ENCODE measurements at regions not wholly inside any gene's neighbourhood (a gene's known extent, or its start where the extent isn't known, plus 50 kb on each side); places are given as distances from the start of the nearest gene placed in this dataset.
A peak's percentile ranks its signal among the peaks of the same experiment; 100 is the strongest.

DNA sequence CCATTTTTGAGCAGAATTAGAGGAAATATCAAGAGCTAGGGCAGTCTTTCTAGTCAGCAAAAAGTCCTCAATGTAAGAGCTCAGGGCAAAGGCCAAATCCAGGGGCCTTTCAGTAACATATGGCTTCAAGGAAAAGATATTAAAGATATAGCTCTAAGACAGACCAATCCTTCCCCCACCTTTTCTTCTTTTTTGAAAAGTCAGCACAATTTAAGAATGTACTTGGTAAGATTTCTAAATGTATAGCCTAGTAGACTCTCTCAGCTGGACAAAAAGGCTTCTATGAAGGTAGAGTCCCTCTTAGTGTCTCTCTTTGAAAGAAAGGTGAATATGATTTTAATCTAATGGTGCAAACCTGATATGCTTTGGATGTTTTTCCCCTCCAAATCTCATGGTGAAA, 515.7 kb downstream of the VRK1 start:
- peaks cover 3 to 14% (median 8%) of the 10 kb centered on the region in 3 donors for H3K9me3 Mint-ChIP-seq
- H3K27ac Mint-ChIP-seq = no peak overlapping the region
- H3K4me3 Mint-ChIP-seq = no peak overlapping the region
- no peaks in the 10 kb centered on the region for H3K36me3 Mint-ChIP-seq
- H3K4me1 Mint-ChIP-seq = peaks cover 0 to 4% (median 0%) of the 10 kb centered on the region in 3 donors
- H3K27me3 Mint-ChIP-seq = peaks cover 3% of the 10 kb centered on the region

- no peaks in the 10 kb centered on the region for H3K36me3 Mint-ChIP-seq
- peaks cover 0 to 4% (median 0%) of the 10 kb centered on the region in 3 donors for H3K4me1 Mint-ChIP-seq
- H3K9me3 Mint-ChIP-seq = peaks cover 3 to 14% (median 13%) of the 10 kb centered on the region in 3 donors
- peak overlapping the region in 1 of 3 donors; percentile 10 for H3K27ac Mint-ChIP-seq
- H3K4me3 Mint-ChIP-seq = no peak overlapping the region
- H3K27me3 Mint-ChIP-seq = no peaks in the 10 kb centered on the region
Observed at GRCh38 chr14:97315790-97316189, 518.6 kb downstream of the VRK1 start.

GRCh38 chr14:97318380-97318779, 521.2 kb downstream of the VRK1 start:
- peak overlapping the region in 1 of 4 donors; percentile 1 for H3K4me3 Mint-ChIP-seq
- H3K27ac Mint-ChIP-seq = no peak overlapping the region
- no peaks in the 10 kb centered on the region for H3K27me3 Mint-ChIP-seq
- no peaks in the 10 kb centered on the region for H3K36me3 Mint-ChIP-seq
- peaks cover 4 to 16% (median 10%) of the 10 kb centered on the region in 3 donors for H3K9me3 Mint-ChIP-seq
- no peaks in the 10 kb centered on the region for H3K4me1 Mint-ChIP-seq

- H3K27ac Mint-ChIP-seq = no peak overlapping the region
- H3K4me3 Mint-ChIP-seq = no peak overlapping the region
- H3K9me3 Mint-ChIP-seq = peaks cover 1 to 12% (median 8%) of the 10 kb centered on the region in 3 donors
- H3K4me1 Mint-ChIP-seq = no peaks in the 10 kb centered on the region
- no peaks in the 10 kb centered on the region for H3K36me3 Mint-ChIP-seq
- no peaks in the 10 kb centered on the region for H3K27me3 Mint-ChIP-seq
Observed at GRCh38 chr14:97319691-97320090, 522.5 kb downstream of the VRK1 start.

DNA sequence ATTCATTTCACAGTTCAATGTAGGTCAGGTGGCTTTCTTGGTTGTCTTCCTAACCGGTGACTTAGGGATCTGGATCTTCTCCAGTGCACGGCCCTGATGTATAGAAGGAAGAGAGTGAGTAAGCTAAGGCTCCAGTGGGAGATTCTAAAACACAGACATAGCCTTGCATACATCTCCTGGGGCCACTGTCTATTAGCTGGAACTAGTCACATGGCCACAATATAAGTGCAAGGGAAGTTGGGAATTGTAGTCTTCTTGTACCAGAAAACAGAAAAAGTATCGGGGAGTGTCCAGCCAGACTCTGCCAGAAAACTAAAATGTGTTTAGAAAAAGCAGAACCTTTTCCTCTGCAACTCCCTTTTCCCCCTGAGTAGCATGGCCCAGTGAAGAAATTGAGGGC, 531.6 kb downstream of the VRK1 start:
- H3K4me1 Mint-ChIP-seq = peaks cover 0 to 1% (median 0%) of the 10 kb centered on the region in 3 donors
- no peak overlapping the region for H3K27ac Mint-ChIP-seq
- no peak overlapping the region for H3K4me3 Mint-ChIP-seq
- H3K27me3 Mint-ChIP-seq = no peaks in the 10 kb centered on the region
- peaks cover 1% of the 10 kb centered on the region for H3K36me3 Mint-ChIP-seq
- H3K9me3 Mint-ChIP-seq = peaks cover 0 to 8% (median 3%) of the 10 kb centered on the region in 3 donors

DNA sequence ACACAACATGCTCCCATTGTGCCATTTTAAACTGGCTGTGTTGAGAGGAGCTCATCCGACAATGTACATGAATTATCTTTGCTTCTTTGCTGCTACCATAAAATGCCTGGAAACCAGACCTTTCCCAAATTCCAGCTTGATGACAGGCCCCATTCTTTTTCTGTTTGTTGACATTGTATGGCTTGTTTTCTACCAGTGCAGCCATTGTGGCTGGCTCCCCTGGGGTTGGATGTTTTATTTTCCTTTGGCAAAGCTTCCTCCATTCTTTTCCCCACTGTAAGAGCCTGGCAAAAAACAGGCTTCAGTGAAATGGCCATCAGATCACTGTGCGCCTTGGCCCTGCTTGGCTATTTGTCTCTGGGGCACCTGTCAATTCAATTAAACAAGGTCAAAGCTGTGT, 532.5 kb downstream of the VRK1 start:
- Mint-ChIP-seq H3K27me3 (no peaks in the 10 kb centered on the region), H3K9me3 (peaks cover 0 to 8% (median 3%) of the 10 kb centered on the region in 3 donors), H3K36me3 (peaks cover 1% of the 10 kb centered on the region), H3K4me1 (peaks cover 0 to 1% (median 0%) of the 10 kb centered on the region in 3 donors), H3K4me3 (no peak overlapping the region), H3K27ac (no peak overlapping the region)

DNA sequence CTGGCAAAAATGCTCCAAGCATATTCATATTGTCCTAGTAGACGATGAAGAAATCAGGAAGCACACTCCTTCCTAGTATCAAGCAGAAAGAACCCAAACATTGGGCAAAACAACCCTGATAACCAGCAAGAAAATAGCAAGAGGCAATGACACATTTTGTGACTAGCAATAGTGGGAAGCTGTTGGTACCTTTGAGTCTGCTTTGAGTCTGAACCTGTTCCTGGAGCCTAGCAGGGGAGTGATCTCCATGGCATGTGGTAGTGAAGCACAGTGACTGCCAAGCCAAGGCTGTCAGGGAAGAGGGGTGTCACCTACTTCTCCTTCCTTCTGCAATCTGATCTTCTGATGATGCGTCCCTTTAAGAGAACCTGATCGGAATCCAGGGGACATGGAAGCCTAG, 533.9 kb downstream of the VRK1 start:
- Mint-ChIP-seq H3K27ac (no peak overlapping the region), H3K36me3 (peaks cover 1% of the 10 kb centered on the region), H3K4me1 (peaks cover 0 to 2% (median 0%) of the 10 kb centered on the region in 3 donors), H3K9me3 (peaks cover 0 to 4% (median 0%) of the 10 kb centered on the region in 3 donors), H3K27me3 (no peaks in the 10 kb centered on the region), H3K4me3 (no peak overlapping the region)

GRCh38 chr14:97331526-97331925, 534.3 kb downstream of the VRK1 start:
- Mint-ChIP-seq H3K27ac (no peak overlapping the region), H3K4me1 (peaks cover 0 to 2% (median 0%) of the 10 kb centered on the region in 3 donors), H3K4me3 (peak overlapping the region in 1 of 4 donors; percentile 45), H3K27me3 (no peaks in the 10 kb centered on the region), H3K9me3 (peaks cover 0 to 4% (median 0%) of the 10 kb centered on the region in 3 donors), H3K36me3 (peaks cover 1% of the 10 kb centered on the region)

GRCh38 chr14:97336179-97336578, 539.0 kb downstream of the VRK1 start:
- no peaks in the 10 kb centered on the region for H3K36me3 Mint-ChIP-seq
- H3K9me3 Mint-ChIP-seq = peaks cover 4 to 8% (median 7%) of the 10 kb centered on the region in 3 donors
- peaks cover 0 to 2% (median 0%) of the 10 kb centered on the region in 3 donors for H3K4me1 Mint-ChIP-seq
- H3K4me3 Mint-ChIP-seq = peak overlapping the region in 1 of 4 donors; percentile 36
- no peak overlapping the region for H3K27ac Mint-ChIP-seq
- H3K27me3 Mint-ChIP-seq = no peaks in the 10 kb centered on the region

GRCh38 chr14:97336816-97337215, 539.6 kb downstream of the VRK1 start:
- H3K27me3 Mint-ChIP-seq = no peaks in the 10 kb centered on the region
- H3K4me3 Mint-ChIP-seq = no peak overlapping the region
- no peak overlapping the region for H3K27ac Mint-ChIP-seq
- peaks cover 4 to 11% (median 8%) of the 10 kb centered on the region in 3 donors for H3K9me3 Mint-ChIP-seq
- H3K36me3 Mint-ChIP-seq = no peaks in the 10 kb centered on the region
- peaks cover 0 to 2% (median 0%) of the 10 kb centered on the region in 3 donors for H3K4me1 Mint-ChIP-seq

GRCh38 chr14:97337267-97337666, 540.1 kb downstream of the VRK1 start:
- peaks cover 0 to 2% (median 0%) of the 10 kb centered on the region in 3 donors for H3K4me1 Mint-ChIP-seq
- H3K9me3 Mint-ChIP-seq = peaks cover 4 to 13% (median 10%) of the 10 kb centered on the region in 3 donors
- no peaks in the 10 kb centered on the region for H3K27me3 Mint-ChIP-seq
- no peaks in the 10 kb centered on the region for H3K36me3 Mint-ChIP-seq
- no peak overlapping the region for H3K4me3 Mint-ChIP-seq
- H3K27ac Mint-ChIP-seq = no peak overlapping the region

DNA sequence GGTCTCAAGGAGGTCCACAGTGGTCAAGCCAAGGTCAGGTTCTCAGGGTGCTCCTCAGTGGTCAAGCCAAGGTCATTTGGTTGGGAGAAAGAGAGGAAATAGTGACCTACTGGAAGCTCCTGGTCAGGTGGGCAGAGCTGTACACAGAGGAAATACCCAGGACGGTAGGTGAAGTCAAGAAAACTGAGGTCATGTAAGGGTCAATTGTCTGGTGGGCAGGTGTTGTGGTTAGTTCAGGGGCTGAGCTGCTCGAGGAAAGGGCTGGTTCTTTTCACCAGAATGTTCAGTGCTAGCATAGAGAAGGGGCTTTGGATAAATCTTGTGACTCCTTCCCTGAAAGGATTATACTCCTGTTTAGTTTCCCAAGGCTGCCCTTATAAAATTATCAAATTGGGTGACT, 540.5 kb downstream of the VRK1 start:
- H3K9me3 Mint-ChIP-seq = peaks cover 4 to 13% (median 10%) of the 10 kb centered on the region in 3 donors
- H3K27ac Mint-ChIP-seq = no peak overlapping the region
- H3K4me1 Mint-ChIP-seq = peaks cover 0 to 2% (median 0%) of the 10 kb centered on the region in 3 donors
- H3K36me3 Mint-ChIP-seq = no peaks in the 10 kb centered on the region
- no peaks in the 10 kb centered on the region for H3K27me3 Mint-ChIP-seq
- no peak overlapping the region for H3K4me3 Mint-ChIP-seq

DNA sequence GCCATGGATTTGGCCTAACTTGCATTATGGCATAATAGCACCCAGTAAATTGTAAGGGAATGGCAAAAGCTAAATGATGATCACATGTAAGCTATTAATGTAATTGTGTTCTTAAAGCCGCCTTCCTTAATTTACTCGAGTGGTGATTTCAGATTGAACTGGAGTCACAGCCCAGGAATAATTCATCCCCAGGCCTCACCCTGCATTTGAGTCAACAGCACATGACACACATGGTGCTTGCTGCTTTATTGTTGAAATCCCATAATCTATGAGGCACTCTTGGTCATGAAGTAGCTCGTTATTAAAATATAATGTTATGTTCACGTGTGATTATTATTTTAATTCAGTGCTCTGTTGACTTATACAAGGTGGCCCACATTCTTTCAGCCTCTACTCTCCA, 547.5 kb downstream of the VRK1 start:
- H3K27me3 Mint-ChIP-seq = no peaks in the 10 kb centered on the region
- no peak overlapping the region for H3K27ac Mint-ChIP-seq
- no peak overlapping the region for H3K4me3 Mint-ChIP-seq
- H3K9me3 Mint-ChIP-seq = peaks cover 5 to 6% (median 6%) of the 10 kb centered on the region in 3 donors
- H3K36me3 Mint-ChIP-seq = no peaks in the 10 kb centered on the region
- H3K4me1 Mint-ChIP-seq = no peaks in the 10 kb centered on the region

GRCh38 chr14:97346675-97347074, 549.5 kb downstream of the VRK1 start:
- H3K27ac Mint-ChIP-seq = no peak overlapping the region
- H3K27me3 Mint-ChIP-seq = no peaks in the 10 kb centered on the region

GRCh38 chr14:97349463-97349862, 552.3 kb downstream of the VRK1 start:
- Mint-ChIP-seq H3K4me3 (no peak overlapping the region), H3K27ac (no peak overlapping the region), H3K4me1 (no peaks in the 10 kb centered on the region), H3K27me3 (no peaks in the 10 kb centered on the region), H3K36me3 (no peaks in the 10 kb centered on the region), H3K9me3 (peaks cover 0 to 8% (median 0%) of the 10 kb centered on the region in 3 donors)

More at GRCh38 chr14:97346675-97347074, 549.5 kb downstream of the VRK1 start:
- H3K4me1 Mint-ChIP-seq = no peaks in the 10 kb centered on the region
- no peaks in the 10 kb centered on the region for H3K36me3 Mint-ChIP-seq
- no peak overlapping the region for H3K4me3 Mint-ChIP-seq
- H3K9me3 Mint-ChIP-seq = peaks cover 3 to 6% (median 3%) of the 10 kb centered on the region in 3 donors

GRCh38 chr14:97349946-97350345, 552.8 kb downstream of the VRK1 start:
- no peak overlapping the region for H3K27ac Mint-ChIP-seq
- H3K27me3 Mint-ChIP-seq = no peaks in the 10 kb centered on the region

More at GRCh38 chr14:97349946-97350345, 552.8 kb downstream of the VRK1 start:
- no peaks in the 10 kb centered on the region for H3K36me3 Mint-ChIP-seq
- H3K4me1 Mint-ChIP-seq = no peaks in the 10 kb centered on the region
- H3K4me3 Mint-ChIP-seq = no peak overlapping the region
- H3K9me3 Mint-ChIP-seq = peaks cover 0 to 8% (median 0%) of the 10 kb centered on the region in 3 donors
